ENCODE measurements at regions not wholly inside any gene's neighbourhood (a gene's known extent, or its start where the extent isn't known, plus 50 kb on each side); places are given as distances from the start of the nearest gene placed in this dataset.

- Mint-ChIP-seq H3K36me3 (ENCODE audit: low read depth) (no peaks in the 10 kb centered on the region), H3K9me3 (ENCODE audit: low read depth) (peaks cover 21% of the 10 kb centered on the region), H3K4me1 (ENCODE audit: low read depth) (no peaks in the 10 kb centered on the region), H3K27ac (ENCODE audit: unreplicated experiment) (no peak overlapping the region), H3K27me3 (ENCODE audit: low read depth) (no peaks in the 10 kb centered on the region), H3K4me3 (ENCODE audit: unreplicated experiment) (no peak overlapping the region)
- TF ChIP-seq CTCF (IDR thresholded peaks at IDR 0.05) = no peak
- no peak for DNase-seq (ENCODE audit: low spot score)
Observed at GRCh38 chr14:43651896-43652295, 855.2 kb downstream of the FSCB start.

DNA sequence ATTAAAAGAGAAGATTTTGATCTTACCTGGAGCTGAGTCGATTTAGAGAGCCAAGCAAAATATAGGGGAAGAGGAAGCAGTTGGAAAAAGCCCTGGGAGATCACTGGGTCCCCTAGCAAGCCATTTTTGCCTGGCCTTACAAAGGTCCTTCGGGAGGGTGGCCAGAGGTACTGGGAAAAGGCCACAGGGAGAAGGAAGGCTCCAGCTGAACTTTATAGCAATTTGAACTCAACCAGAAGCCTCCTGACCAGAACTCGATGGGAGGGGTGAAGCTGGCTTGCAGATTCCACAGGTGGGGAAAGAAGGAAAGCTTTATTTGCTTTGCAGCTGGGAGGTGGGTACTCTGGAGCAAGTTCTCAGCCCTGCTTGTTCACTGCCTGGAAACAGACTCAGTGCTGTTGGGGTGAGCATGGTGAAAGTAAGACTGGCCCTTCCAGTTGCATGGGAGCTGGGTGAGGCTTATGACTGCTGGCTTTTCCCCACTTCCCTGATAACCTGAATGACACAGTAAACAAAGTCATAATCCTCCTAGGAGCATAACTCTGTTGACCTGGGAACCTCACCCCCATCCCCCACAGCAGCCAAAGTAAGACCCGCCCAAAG is 855.8 kb downstream of the FSCB start:
- Mint-ChIP-seq H3K4me3 (ENCODE audit: unreplicated experiment) (no peak overlapping the region), H3K27me3 (ENCODE audit: low read depth) (no peaks in the 10 kb centered on the region), H3K36me3 (ENCODE audit: low read depth) (no peaks in the 10 kb centered on the region), H3K4me1 (ENCODE audit: low read depth) (no peaks in the 10 kb centered on the region), H3K9me3 (ENCODE audit: low read depth) (peaks cover 16% of the 10 kb centered on the region), H3K27ac (ENCODE audit: unreplicated experiment) (no peak overlapping the region)
- DNase-seq (ENCODE audit: low spot score) = no peak
- TF ChIP-seq CTCF (IDR thresholded peaks at IDR 0.05) = no peak

GRCh38 chr14:43649508-43649907 is 857.6 kb downstream of the FSCB start:
- H3K27me3 Mint-ChIP-seq (ENCODE audit: low read depth) = no peaks in the 10 kb centered on the region
- no peak overlapping the region for H3K4me3 Mint-ChIP-seq (ENCODE audit: unreplicated experiment)
- no peak for TF ChIP-seq CTCF (IDR thresholded peaks at IDR 0.05)
- peaks cover 17% of the 10 kb centered on the region for H3K9me3 Mint-ChIP-seq (ENCODE audit: low read depth)
- H3K4me1 Mint-ChIP-seq (ENCODE audit: low read depth) = no peaks in the 10 kb centered on the region
- H3K36me3 Mint-ChIP-seq (ENCODE audit: low read depth) = no peaks in the 10 kb centered on the region
- no peak overlapping the region for H3K27ac Mint-ChIP-seq (ENCODE audit: unreplicated experiment)
- DNase-seq (ENCODE audit: low spot score) = no peak

DNA sequence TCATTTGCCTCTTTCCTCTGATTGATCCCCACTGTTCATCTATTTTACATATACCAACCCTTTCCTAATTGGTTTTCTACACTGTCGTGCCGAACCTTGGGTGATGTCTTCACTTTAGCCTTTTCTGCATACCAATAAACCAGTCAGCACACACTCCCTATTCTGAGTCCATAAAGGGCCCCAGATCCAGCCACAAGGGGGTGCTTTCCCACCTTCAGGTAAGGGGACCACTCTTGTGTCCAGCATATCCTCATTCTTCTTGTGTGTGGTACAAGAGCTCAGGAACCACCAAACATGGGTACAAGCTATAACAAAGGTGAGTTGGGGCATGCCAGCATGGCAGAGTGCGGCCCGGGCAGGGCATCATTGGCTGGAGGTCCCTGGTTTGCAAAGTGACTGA is 859.8 kb downstream of the FSCB start:
- H3K4me1 Mint-ChIP-seq (ENCODE audit: low read depth) = no peaks in the 10 kb centered on the region
- H3K27me3 Mint-ChIP-seq (ENCODE audit: low read depth) = no peaks in the 10 kb centered on the region
- H3K9me3 Mint-ChIP-seq (ENCODE audit: low read depth) = peaks cover 8% of the 10 kb centered on the region
- H3K4me3 Mint-ChIP-seq (ENCODE audit: unreplicated experiment) = no peak overlapping the region
- no peaks in the 10 kb centered on the region for H3K36me3 Mint-ChIP-seq (ENCODE audit: low read depth)
- H3K27ac Mint-ChIP-seq (ENCODE audit: unreplicated experiment) = no peak overlapping the region
- DNase-seq (ENCODE audit: low spot score) = no peak
- no peak for TF ChIP-seq CTCF (IDR thresholded peaks at IDR 0.05)

GRCh38 chr14:43640718-43641267 is 866.3 kb downstream of the FSCB start:
- no peaks in the 10 kb centered on the region for H3K4me1 Mint-ChIP-seq (ENCODE audit: low read depth)
- no peak for DNase-seq (ENCODE audit: low spot score)
- H3K9me3 Mint-ChIP-seq (ENCODE audit: low read depth) = peaks cover 2% of the 10 kb centered on the region
- H3K4me3 Mint-ChIP-seq (ENCODE audit: unreplicated experiment) = no peak overlapping the region
- no peaks in the 10 kb centered on the region for H3K27me3 Mint-ChIP-seq (ENCODE audit: low read depth)
- no peak for TF ChIP-seq CTCF (IDR thresholded peaks at IDR 0.05)
- no peak overlapping the region for H3K27ac Mint-ChIP-seq (ENCODE audit: unreplicated experiment)
- H3K36me3 Mint-ChIP-seq (ENCODE audit: low read depth) = no peaks in the 10 kb centered on the region

All from chondrocyte (in vitro differentiated cells).